AG20443 (cell line): ENCODE measurements at regions not wholly inside any gene's neighbourhood (a gene's known extent, or its start where the extent isn't known, plus 50 kb on each side); places are given as distances from the start of the nearest gene placed in this dataset.
"Not testable (repeated sequence)": the region's sequence is repeated elsewhere in the genome, so short reads cannot be mapped to it uniquely, and the experiment has no call there.

Experiments
- DNase-seq: peaks from one replicate; pipeline ENCODE4 v3.0.0; 2012; ENCODE audit warnings: low spot score, mixed read lengths

- no peak for DNase-seq
Measured at GRCh38 chr3:146382386-146382785, 87.0 kb downstream of the PLSCR2 start.

GRCh38 chr3:146380046-146380445 lies 89.3 kb downstream of the PLSCR2 start:
- no peak for DNase-seq

- DNase-seq, result peak; percentile 56
Measured at GRCh38 chr3:146375219-146375618, 94.1 kb downstream of the PLSCR2 start.

GRCh38 chr3:146374146-146374545 lies 95.2 kb downstream of the PLSCR2 start:
- peak; percentile 11 for DNase-seq

- DNase-seq, result no peak
Measured at GRCh38 chr3:146371902-146372301, 97.5 kb downstream of the PLSCR2 start.

- DNase-seq, result no peak
Measured at GRCh38 chr3:146368882-146369523, 100.4 kb downstream of the PLSCR2 start.

- no peak for DNase-seq
Measured at GRCh38 chr3:146359841-146360240, 108.9 kb upstream of the PLSCR4 start.

GRCh38 chr3:146354421-146354820 lies 103.5 kb upstream of the PLSCR4 start:
- not testable (repeated sequence) for DNase-seq

GRCh38 chr3:146350852-146351251 lies 99.9 kb upstream of the PLSCR4 start:
- DNase-seq, result no peak

GRCh38 chr3:146345900-146346299 lies 95.0 kb upstream of the PLSCR4 start:
- no peak for DNase-seq

GRCh38 chr3:146343551-146343950 lies 92.6 kb upstream of the PLSCR4 start:
- DNase-seq, result no peak

GRCh38 chr3:146342989-146343388 lies 92.1 kb upstream of the PLSCR4 start:
- peak; percentile 48 for DNase-seq

- no peak for DNase-seq
Measured at GRCh38 chr3:146339349-146339748, 88.4 kb upstream of the PLSCR4 start.

- no peak for DNase-seq
Measured at GRCh38 chr3:146337991-146338390, 87.1 kb upstream of the PLSCR4 start.

- no peak for DNase-seq
Measured at GRCh38 chr3:146335386-146335785, 84.5 kb upstream of the PLSCR4 start.

GRCh38 chr3:146334151-146334550 lies 83.2 kb upstream of the PLSCR4 start:
- peak; percentile 21 for DNase-seq

GRCh38 chr3:146331967-146332366 lies 81.1 kb upstream of the PLSCR4 start:
- no peak for DNase-seq

- DNase-seq, result peak; percentile 76
Measured at GRCh38 chr3:146326875-146327543, 76.1 kb upstream of the PLSCR4 start.

- no peak for DNase-seq
Measured at GRCh38 chr3:146325170-146325569, 74.3 kb upstream of the PLSCR4 start.

GRCh38 chr3:146322216-146322817 lies 71.4 kb upstream of the PLSCR4 start:
- no peak for DNase-seq

- DNase-seq, result no peak
Measured at GRCh38 chr3:146314871-146315270, 64.0 kb upstream of the PLSCR4 start.

- DNase-seq, result peak; percentile 28
Measured at GRCh38 chr3:146313746-146314111, 62.8 kb upstream of the PLSCR4 start.

GRCh38 chr3:146313031-146313745 lies 62.3 kb upstream of the PLSCR4 start:
- DNase-seq, result peak; percentile 20
